ENCODE measurements at regions not wholly inside any gene's neighbourhood (a gene's known extent, or its start where the extent isn't known, plus 50 kb on each side); places are given as distances from the start of the nearest gene placed in this dataset.

- no peak for TF ChIP-seq CTCF (conservative IDR thresholded peaks at IDR 0.05 in 1 of 2, IDR thresholded peaks at IDR 0.05 in 1 of 2; ENCODE audit: extremely low read depth in 1 of 2, insufficient read depth in 1 of 2, low read depth in 1 of 2, low read length in 2 of 2)
- TF ChIP-seq EZH2 (IDR thresholded peaks at IDR 0.05; ENCODE audit: borderline replicate concordance, low read length) = no peak
Measured at GRCh38 chr20:48202334-48203113, 417.2 kb upstream of the SULF2 start.

Measured in mammary epithelial cell (primary cell).